IMR-90 (cell line): ENCODE measurements at regions not wholly inside any gene's neighbourhood (a gene's known extent, or its start where the extent isn't known, plus 50 kb on each side); places are given as distances from the start of the nearest gene placed in this dataset.

Experiments
- CEBPB ChIP-seq: IDR thresholded peaks from 2 replicates; pipeline ENCODE4 v1.6.1; 2012; ENCODE audit warnings: low read depth, low read length, improper control_type of control experiment
- CHD1 ChIP-seq: IDR thresholded peaks from 2 replicates; pipeline ENCODE4 v1.6.1; 2012; ENCODE audit warnings: low read depth, low read length, improper control_type of control experiment
- CTCF ChIP-seq: conservative IDR thresholded peaks from 2 replicates; pipeline ENCODE4 v1.5.1; 2012; ENCODE audit warnings: mild to moderate bottlenecking, low read depth, low read length, improper control_type of control experiment
- FOS ChIP-seq: fragments of 150-350 bp; IDR thresholded peaks from 2 replicates; pipeline ENCODE4 v1.6.1; 2016; ENCODE audit warnings: low read depth, low read length
- MAFK ChIP-seq: IDR thresholded peaks from 2 replicates; pipeline ENCODE4 v1.6.1; 2012; ENCODE audit warnings: low read depth, low read length, improper control_type of control experiment
- MXI1 ChIP-seq: IDR thresholded peaks from 2 replicates; pipeline ENCODE4 v1.6.1; 2012; ENCODE audit warnings: low read depth, mild to moderate bottlenecking, low read length, moderate library complexity, borderline replicate concordance
- NFE2L2 ChIP-seq: fragments of 150-350 bp; IDR thresholded peaks from 2 replicates; pipeline ENCODE4 v1.6.1; 2016; ENCODE audit warnings: low read depth, mild to moderate bottlenecking, low read length
- POLR2A ChIP-seq: IDR thresholded peaks from 2 replicates; pipeline ENCODE4 v1.6.1; 2012; ENCODE audit warnings: mild to moderate bottlenecking, low read depth, low read length
- RFX5 ChIP-seq: IDR thresholded peaks from 2 replicates; pipeline ENCODE4 v1.8.0; 2012; ENCODE audit warnings: low read depth, mild to moderate bottlenecking, low read length, moderate library complexity
- SMC3 ChIP-seq: fragments of 150-350 bp; IDR thresholded peaks from 2 replicates; pipeline ENCODE4 v1.6.1; 2016; ENCODE audit warnings: low read depth, mild to moderate bottlenecking, antibody characterized with exemption, low read length, moderate library complexity
- TF ChIP-seq, protein P1 (sequence below): fragments of 150-350 bp; IDR thresholded peaks from 2 replicates; pipeline ENCODE4 v1.6.1; 2017; ENCODE audit warnings: mild to moderate bottlenecking, antibody characterized with exemption, low read length, low read depth

- TF ChIP-seq CTCF (no peak), POLR2A (no peak), SMC3 (no peak; the same call in 1 of the 2 replicates), RFX5 (no peak), FOS (peak; percentile 65), CHD1 (no peak), CEBPB (no peak), NFE2L2 (no peak), MAFK (no peak), MXI1 (no peak)
- TF ChIP-seq, protein P1, sequence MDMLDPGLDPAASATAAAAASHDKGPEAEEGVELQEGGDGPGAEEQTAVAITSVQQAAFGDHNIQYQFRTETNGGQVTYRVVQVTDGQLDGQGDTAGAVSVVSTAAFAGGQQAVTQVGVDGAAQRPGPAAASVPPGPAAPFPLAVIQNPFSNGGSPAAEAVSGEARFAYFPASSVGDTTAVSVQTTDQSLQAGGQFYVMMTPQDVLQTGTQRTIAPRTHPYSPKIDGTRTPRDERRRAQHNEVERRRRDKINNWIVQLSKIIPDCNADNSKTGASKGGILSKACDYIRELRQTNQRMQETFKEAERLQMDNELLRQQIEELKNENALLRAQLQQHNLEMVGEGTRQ = no peak
Observed at GRCh38 chr3:102089904-102090720, 240.8 kb downstream of the NFKBIZ start.
